CD4-positive, alpha-beta T cell treated with Interleukin-2 at 100 ng/mL for 4 hours (primary cell): ENCODE measurements at regions not wholly inside any gene's neighbourhood (a gene's known extent, or its start where the extent isn't known, plus 50 kb on each side); places are given as distances from the start of the nearest gene placed in this dataset.

Experiments used
- DNase-seq: peaks from one replicate; pipeline ENCODE4 v3.0.0-alpha.2; 2020; ENCODE audit warnings: low spot score

GRCh38 chr3:72299321-72299802 is 514.4 kb upstream of the PROK2 start:
- no peak for DNase-seq

- no peak for DNase-seq
Measured at GRCh38 chr3:72298201-72299152, 513.5 kb upstream of the PROK2 start.

- no peak for DNase-seq
Measured at GRCh38 chr3:72297481-72297880, 512.5 kb upstream of the PROK2 start.

GRCh38 chr3:72296477-72297111 is 511.6 kb upstream of the PROK2 start:
- no peak for DNase-seq

- DNase-seq, result no peak
Measured at GRCh38 chr3:72295962-72296450, 511.1 kb upstream of the PROK2 start.

- DNase-seq, result no peak
Measured at GRCh38 chr3:72295276-72295961, 510.5 kb upstream of the PROK2 start.

- no peak for DNase-seq
Measured at GRCh38 chr3:72290859-72291638, 506.1 kb upstream of the PROK2 start.

- DNase-seq, result no peak
Measured at GRCh38 chr3:72289692-72290071, 504.7 kb upstream of the PROK2 start.

- no peak for DNase-seq
Measured at GRCh38 chr3:72288955-72289691, 504.2 kb upstream of the PROK2 start.

- no peak for DNase-seq
Measured at GRCh38 chr3:72287956-72288355, 503.0 kb upstream of the PROK2 start.

- no peak for DNase-seq
Measured at GRCh38 chr3:72285502-72285901, 500.6 kb upstream of the PROK2 start.

- no peak for DNase-seq
Measured at GRCh38 chr3:72284471-72284870, 499.5 kb upstream of the PROK2 start.

GRCh38 chr3:72282918-72283317 is 498.0 kb upstream of the PROK2 start:
- DNase-seq, result no peak

GRCh38 chr3:72281551-72281950 is 496.6 kb upstream of the PROK2 start:
- DNase-seq, result no peak

GRCh38 chr3:72280876-72281275 is 495.9 kb upstream of the PROK2 start:
- DNase-seq, result no peak

GRCh38 chr3:72279631-72280041 is 494.7 kb upstream of the PROK2 start:
- no peak for DNase-seq

- no peak for DNase-seq
Measured at GRCh38 chr3:72279068-72279604, 494.2 kb upstream of the PROK2 start.

- no peak for DNase-seq
Measured at GRCh38 chr3:72278349-72279067, 493.6 kb upstream of the PROK2 start.

- no peak for DNase-seq
Measured at GRCh38 chr3:72277710-72278109, 492.8 kb upstream of the PROK2 start.

GRCh38 chr3:72276806-72277205 is 491.9 kb upstream of the PROK2 start:
- no peak for DNase-seq
